Upper lobe of left lung (tissue), 4 donors: ENCODE measurements at regions not wholly inside any gene's neighbourhood (a gene's known extent, or its start where the extent isn't known, plus 50 kb on each side); places are given as distances from the start of the nearest gene placed in this dataset.

Experiments used
- EP300 ChIP-seq, 4 donors: sonication (generic); formaldehyde crosslinking; IDR thresholded peaks; one replicate each; pipeline ENCODE4 v1.5.1; 2017; ENCODE audit warnings: antibody characterized with exemption in 4 of 4, control low read depth in 2 of 4
- POLR2A ChIP-seq, 4 donors: fragments of 450-650 bp; IDR thresholded peaks; one replicate each; pipeline ENCODE4 v1.5.1; 2016 to 2017; ENCODE audit warnings: antibody characterized with exemption in 4 of 4, mild to moderate bottlenecking in 2 of 4
- POLR2AphosphoS5 ChIP-seq, 2 donors: sonication (generic); formaldehyde crosslinking; IDR thresholded peaks; one replicate each; pipeline ENCODE4 v1.5.1; 2017; ENCODE audit warnings: antibody characterized with exemption in 2 of 2
- TF ChIP-seq, protein P1 (sequence below), 6 experiments: fragments of 450-650 bp in 4 of 6; fragments of 200-600 bp in 2 of 6; sonication (generic) in 2 of 6; IDR thresholded peaks; one replicate each; pipeline ENCODE4 v1.5.1; 2016 to 2019; ENCODE audit warnings: antibody characterized with exemption in 6 of 6

DNA sequence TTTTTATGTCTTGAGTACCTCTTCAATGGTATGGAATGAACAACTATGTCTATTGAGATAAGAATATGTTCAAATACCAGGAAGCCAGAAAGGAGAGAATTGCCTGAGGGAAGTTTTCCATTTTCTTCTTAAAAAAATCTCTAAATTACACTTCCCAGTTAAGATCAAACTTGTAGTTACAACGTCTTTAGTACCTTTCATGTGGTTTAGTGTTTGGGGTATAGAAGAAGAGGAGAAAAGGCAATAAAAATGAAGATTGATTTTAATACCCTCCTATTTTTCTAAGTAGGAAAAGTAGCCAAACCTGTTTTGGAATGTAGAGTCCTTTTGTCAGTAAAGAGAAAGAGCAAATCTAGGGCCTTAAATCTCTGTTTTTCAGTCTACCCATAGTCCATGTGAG lies 470.0 kb upstream of the SEMA3A start:
- TF ChIP-seq, protein P1, sequence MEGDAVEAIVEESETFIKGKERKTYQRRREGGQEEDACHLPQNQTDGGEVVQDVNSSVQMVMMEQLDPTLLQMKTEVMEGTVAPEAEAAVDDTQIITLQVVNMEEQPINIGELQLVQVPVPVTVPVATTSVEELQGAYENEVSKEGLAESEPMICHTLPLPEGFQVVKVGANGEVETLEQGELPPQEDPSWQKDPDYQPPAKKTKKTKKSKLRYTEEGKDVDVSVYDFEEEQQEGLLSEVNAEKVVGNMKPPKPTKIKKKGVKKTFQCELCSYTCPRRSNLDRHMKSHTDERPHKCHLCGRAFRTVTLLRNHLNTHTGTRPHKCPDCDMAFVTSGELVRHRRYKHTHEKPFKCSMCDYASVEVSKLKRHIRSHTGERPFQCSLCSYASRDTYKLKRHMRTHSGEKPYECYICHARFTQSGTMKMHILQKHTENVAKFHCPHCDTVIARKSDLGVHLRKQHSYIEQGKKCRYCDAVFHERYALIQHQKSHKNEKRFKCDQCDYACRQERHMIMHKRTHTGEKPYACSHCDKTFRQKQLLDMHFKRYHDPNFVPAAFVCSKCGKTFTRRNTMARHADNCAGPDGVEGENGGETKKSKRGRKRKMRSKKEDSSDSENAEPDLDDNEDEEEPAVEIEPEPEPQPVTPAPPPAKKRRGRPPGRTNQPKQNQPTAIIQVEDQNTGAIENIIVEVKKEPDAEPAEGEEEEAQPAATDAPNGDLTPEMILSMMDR (IDR thresholded peaks at IDR 0.05) = no peak
- TF ChIP-seq POLR2A (IDR thresholded peaks at IDR 0.05) (no peak), POLR2AphosphoS5 (IDR thresholded peaks at IDR 0.05) (no peak), EP300 (IDR thresholded peaks at IDR 0.05) (no peak)
